ENCODE measurements at regions not wholly inside any gene's neighbourhood (a gene's known extent, or its start where the extent isn't known, plus 50 kb on each side); places are given as distances from the start of the nearest gene placed in this dataset.

DNA sequence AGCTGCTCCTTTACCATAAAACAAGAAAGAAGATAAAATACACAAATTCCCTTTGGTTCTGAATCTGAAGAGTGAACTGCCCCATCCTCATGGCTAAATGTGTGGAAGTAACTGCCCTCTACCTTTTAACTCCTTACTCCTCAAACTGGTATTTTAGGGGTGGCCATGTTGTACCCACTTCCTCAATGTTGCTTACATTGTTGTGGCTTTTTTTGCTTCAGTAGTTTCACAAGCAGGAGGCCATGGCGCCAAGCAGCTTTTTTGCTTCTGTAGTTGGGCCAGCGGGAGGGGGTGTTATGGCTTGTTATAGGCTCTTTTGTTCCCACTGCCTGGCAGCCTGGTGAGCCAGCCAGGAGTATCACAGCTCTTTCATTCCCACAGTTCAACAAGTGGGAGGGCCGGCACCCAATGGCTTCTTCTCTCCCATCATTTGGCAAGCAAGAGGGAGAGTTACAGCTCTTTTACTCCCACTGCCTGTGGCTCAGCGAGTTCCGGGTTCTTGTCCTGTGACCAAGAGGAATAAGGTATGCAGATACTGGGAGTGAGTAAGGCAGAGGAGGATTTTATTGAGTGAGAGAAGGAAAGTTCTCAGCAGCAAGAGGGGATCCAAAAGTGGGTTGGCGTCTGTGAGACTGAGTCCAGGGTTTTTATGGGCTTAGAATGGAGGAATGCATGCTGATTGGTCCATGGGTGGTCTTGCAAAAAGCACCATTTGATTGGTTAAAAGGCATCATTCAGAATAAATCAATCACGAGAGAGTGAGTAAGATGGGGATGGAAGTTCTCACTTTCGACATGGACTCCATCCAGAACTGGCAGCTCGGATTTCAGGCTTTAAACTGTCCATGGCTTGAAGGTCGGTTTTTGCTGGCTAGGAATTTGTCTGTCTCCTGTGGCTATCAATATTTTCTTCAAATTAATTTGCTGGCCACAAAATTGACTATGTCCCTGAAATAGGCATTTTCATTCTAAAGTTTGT is 429.6 kb downstream of the HLX start:
- peaks cover 0 to 2% (median 0%) of the 10 kb centered on the region in 5 donors for H3K9me3 Mint-ChIP-seq
- no peaks in the 10 kb centered on the region for H3K9me3 ChIP-seq (ENCODE audit: low read length)
- CTCF ChIA-PET: no interaction called here
- peaks cover 1 to 15% of the 10 kb centered on the region in 2 donors for H3K27me3 Mint-ChIP-seq
- no peaks in the 10 kb centered on the region for H3K4me1 ChIP-seq (ENCODE audit: insufficient read depth, low read length)
- no peak for DNase-seq
- H3K27ac Mint-ChIP-seq: no peak overlapping the region
- no peaks in the 10 kb centered on the region for H3K36me3 ChIP-seq (ENCODE audit: insufficient read depth, low read length)
- no peaks in the 10 kb centered on the region for H3K27me3 ChIP-seq (ENCODE audit: insufficient read depth, low read length, poor library complexity, severe bottlenecking)
- H3K4me1 Mint-ChIP-seq: no peaks in the 10 kb centered on the region
- H3K27ac ChIP-seq (ENCODE audit: low read depth, low read length): no peak overlapping the region
- POLR2A ChIA-PET: no interaction called here
- no peaks in the 10 kb centered on the region for H3K36me3 Mint-ChIP-seq
- no peak overlapping the region for H3K4me3 ChIP-seq (ENCODE audit: low read length)
- no peak overlapping the region for H3K4me3 Mint-ChIP-seq

DNA sequence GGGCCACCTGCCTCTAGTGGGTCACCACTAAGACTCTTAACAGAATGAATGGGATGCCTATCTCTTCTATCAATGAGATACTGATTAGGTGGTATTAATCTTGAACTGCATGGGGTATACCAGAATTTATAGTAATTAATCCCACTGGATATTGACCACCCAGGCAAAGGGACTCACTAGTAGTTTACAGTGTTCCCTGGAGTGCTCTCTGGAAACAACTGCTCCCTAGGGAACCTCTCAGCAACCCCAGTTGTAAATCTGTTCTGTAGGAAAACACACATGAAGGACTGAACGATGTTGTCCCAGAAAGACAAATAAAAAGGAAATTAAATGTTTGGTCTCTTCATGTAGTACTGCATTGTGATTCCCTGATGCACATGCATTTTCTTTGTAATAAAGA is 430.5 kb downstream of the HLX start:
- Mint-ChIP-seq H3K27ac (no peak overlapping the region), H3K27me3 (peaks cover under 1 to 17% of the 10 kb centered on the region in 2 donors)
- DNase-seq: no peak

DNA sequence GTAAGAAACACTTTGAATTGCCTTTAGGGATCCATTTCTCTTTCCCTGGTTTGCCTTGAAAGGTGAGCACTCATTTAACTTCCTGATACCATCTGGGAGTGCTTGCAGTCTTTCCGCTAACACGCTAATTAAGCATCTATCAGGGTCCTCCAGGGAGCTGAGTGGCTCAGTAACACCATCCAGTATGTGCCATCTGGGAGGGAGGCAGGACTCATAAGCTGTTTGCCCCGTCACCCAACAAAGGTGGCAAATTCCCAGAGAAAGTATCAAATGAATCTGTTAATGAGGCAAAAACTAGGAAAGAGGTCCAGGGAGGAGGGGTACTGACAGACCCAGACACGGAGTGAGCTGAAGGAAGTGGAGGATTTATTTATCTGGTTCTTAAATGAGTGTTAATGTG is 430.9 kb downstream of the HLX start:
- Histone ChIP-seq H3K9me3 (ENCODE audit: low read length) (no peaks in the 10 kb centered on the region), H3K27me3 (ENCODE audit: insufficient read depth, low read length, poor library complexity, severe bottlenecking) (no peaks in the 10 kb centered on the region), H3K4me1 (ENCODE audit: insufficient read depth, low read length) (no peaks in the 10 kb centered on the region), H3K4me3 (ENCODE audit: low read length) (no peak overlapping the region), H3K27ac (ENCODE audit: low read depth, low read length) (no peak overlapping the region), H3K36me3 (ENCODE audit: insufficient read depth, low read length) (no peaks in the 10 kb centered on the region)
- no peak for DNase-seq
- ChIA-PET CTCF (no interaction called here), POLR2A (no interaction called here)
- H3K27me3 Mint-ChIP-seq: peaks cover 1 to 16% of the 10 kb centered on the region in 2 donors
- H3K9me3 Mint-ChIP-seq: peaks cover 0 to 2% (median 0%) of the 10 kb centered on the region in 5 donors
- no peak overlapping the region for H3K4me3 Mint-ChIP-seq
- H3K27ac Mint-ChIP-seq: no peak overlapping the region
- H3K36me3 Mint-ChIP-seq: no peaks in the 10 kb centered on the region
- no peaks in the 10 kb centered on the region for H3K4me1 Mint-ChIP-seq

More for the DNA sequence above, 430.5 kb downstream of the HLX start:
- ChIA-PET POLR2A (no interaction called here), CTCF (no interaction called here)
- no peaks in the 10 kb centered on the region for H3K27me3 ChIP-seq (ENCODE audit: insufficient read depth, low read length, poor library complexity, severe bottlenecking)
- Mint-ChIP-seq H3K9me3 (peaks cover 0 to 2% (median 0%) of the 10 kb centered on the region in 5 donors), H3K4me1 (no peaks in the 10 kb centered on the region), H3K36me3 (no peaks in the 10 kb centered on the region), H3K4me3 (no peak overlapping the region)
- H3K4me1 ChIP-seq (ENCODE audit: insufficient read depth, low read length): no peaks in the 10 kb centered on the region
- H3K4me3 ChIP-seq (ENCODE audit: low read length): no peak overlapping the region
- H3K36me3 ChIP-seq (ENCODE audit: insufficient read depth, low read length): no peaks in the 10 kb centered on the region
- H3K9me3 ChIP-seq (ENCODE audit: low read length): no peaks in the 10 kb centered on the region
- no peak overlapping the region for H3K27ac ChIP-seq (ENCODE audit: low read depth, low read length)

DNA sequence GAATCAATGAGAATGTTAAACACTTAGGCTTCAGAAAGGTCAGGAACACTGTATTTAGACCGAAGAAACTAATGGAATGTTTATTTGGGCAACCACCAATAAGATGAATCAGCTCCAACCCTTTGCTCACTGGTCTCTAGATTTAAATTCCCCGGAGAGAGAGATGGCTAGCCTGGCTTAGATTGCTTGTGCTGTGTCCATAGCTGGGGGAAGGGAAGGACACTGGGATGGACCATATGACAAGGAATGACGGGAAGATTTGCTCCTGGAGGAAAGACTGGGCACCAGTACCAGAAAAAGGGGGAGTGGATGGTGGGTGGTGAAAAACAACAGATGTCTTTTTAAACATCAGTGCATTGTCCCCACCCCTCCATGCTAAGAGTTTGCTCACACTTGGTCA is 426.6 kb downstream of the DUSP10 start:
- Histone ChIP-seq H3K27ac (ENCODE audit: low read depth, low read length) (no peak overlapping the region), H3K4me3 (ENCODE audit: low read length) (no peak overlapping the region), H3K9me3 (ENCODE audit: low read length) (no peaks in the 10 kb centered on the region), H3K36me3 (ENCODE audit: insufficient read depth, low read length) (no peaks in the 10 kb centered on the region), H3K4me1 (ENCODE audit: insufficient read depth, low read length) (no peaks in the 10 kb centered on the region), H3K27me3 (ENCODE audit: insufficient read depth, low read length, poor library complexity, severe bottlenecking) (no peaks in the 10 kb centered on the region)
- H3K9me3 Mint-ChIP-seq: no peaks in the 10 kb centered on the region
- peaks cover 3 to 11% of the 10 kb centered on the region in 2 donors for H3K27me3 Mint-ChIP-seq
- H3K27ac Mint-ChIP-seq: no peak overlapping the region
- H3K36me3 Mint-ChIP-seq: no peaks in the 10 kb centered on the region
- ChIA-PET POLR2A (no interaction called here), CTCF (no interaction called here)
- no peaks in the 10 kb centered on the region for H3K4me1 Mint-ChIP-seq
- no peak overlapping the region for H3K4me3 Mint-ChIP-seq
- no peak for DNase-seq

DNA sequence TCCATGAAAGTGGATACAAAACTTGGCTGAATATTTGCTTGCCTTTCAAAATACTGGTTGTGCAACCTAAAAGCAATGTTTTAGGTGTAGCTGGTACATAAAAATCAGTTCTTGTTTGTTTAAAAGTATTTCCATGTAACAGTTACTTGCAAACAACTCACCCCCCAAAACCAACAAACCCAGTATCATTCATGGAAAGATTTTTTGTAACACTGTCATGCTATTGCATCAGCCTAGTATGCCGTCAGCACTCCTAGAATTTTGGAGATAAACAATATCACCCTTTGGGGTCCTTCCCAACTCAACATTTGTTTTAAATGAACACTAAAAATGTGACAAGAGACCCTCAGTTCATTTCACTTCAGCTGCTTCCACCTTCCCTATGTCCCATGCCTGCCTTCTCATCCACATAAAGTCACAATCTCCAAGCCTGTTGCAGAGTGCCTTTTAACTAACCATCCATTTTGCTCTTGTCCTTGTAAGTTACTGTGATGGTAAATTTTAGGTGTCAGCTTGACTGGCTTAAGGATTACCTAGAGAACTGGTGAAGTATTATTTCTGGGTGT is 425.3 kb downstream of the DUSP10 start:
- Mint-ChIP-seq H3K4me3 (no peak overlapping the region), H3K27me3 (peaks cover 3 to 11% of the 10 kb centered on the region in 2 donors), H3K27ac (no peak overlapping the region), H3K4me1 (no peaks in the 10 kb centered on the region), H3K9me3 (no peaks in the 10 kb centered on the region), H3K36me3 (no peaks in the 10 kb centered on the region)
- no peak overlapping the region for H3K27ac ChIP-seq (ENCODE audit: low read depth, low read length)
- no peak for DNase-seq
- no peak overlapping the region for H3K4me3 ChIP-seq (ENCODE audit: low read length)
- no peaks in the 10 kb centered on the region for H3K9me3 ChIP-seq (ENCODE audit: low read length)
- H3K27me3 ChIP-seq (ENCODE audit: insufficient read depth, low read length, poor library complexity, severe bottlenecking): no peaks in the 10 kb centered on the region
- ChIA-PET CTCF (no interaction called here), POLR2A (no interaction called here)
- no peaks in the 10 kb centered on the region for H3K4me1 ChIP-seq (ENCODE audit: insufficient read depth, low read length)
- no peaks in the 10 kb centered on the region for H3K36me3 ChIP-seq (ENCODE audit: insufficient read depth, low read length)

DNA sequence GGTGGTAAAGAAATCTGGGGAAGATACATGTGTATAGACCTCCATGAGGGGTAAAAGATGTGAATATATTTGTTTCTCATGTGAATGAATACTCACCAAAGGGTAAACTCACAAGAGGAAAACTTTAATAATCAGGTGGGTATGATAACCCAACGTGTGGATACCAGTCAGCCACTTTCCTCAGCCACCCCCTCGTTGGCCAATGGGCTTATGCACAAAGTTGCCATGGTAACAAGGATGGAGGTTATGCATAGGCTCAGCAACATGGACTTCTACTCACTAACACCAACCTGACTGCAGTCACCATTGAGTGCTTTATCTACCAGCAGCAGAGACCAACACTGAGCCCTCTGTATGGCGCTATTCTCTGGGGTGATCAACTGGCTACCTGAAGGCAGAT is 424.4 kb downstream of the DUSP10 start:
- H3K4me1 ChIP-seq (ENCODE audit: insufficient read depth, low read length): no peaks in the 10 kb centered on the region
- no peak overlapping the region for H3K4me3 Mint-ChIP-seq
- no peak overlapping the region for H3K4me3 ChIP-seq (ENCODE audit: low read length)
- no peaks in the 10 kb centered on the region for H3K9me3 Mint-ChIP-seq
- peaks cover 3 to 14% of the 10 kb centered on the region in 2 donors for H3K27me3 Mint-ChIP-seq
- ChIA-PET CTCF (no interaction called here), POLR2A (no interaction called here)
- no peaks in the 10 kb centered on the region for H3K9me3 ChIP-seq (ENCODE audit: low read length)
- no peak for DNase-seq
- H3K4me1 Mint-ChIP-seq: no peaks in the 10 kb centered on the region
- no peak overlapping the region for H3K27ac Mint-ChIP-seq
- H3K36me3 Mint-ChIP-seq: no peaks in the 10 kb centered on the region
- H3K27ac ChIP-seq (ENCODE audit: low read depth, low read length): no peak overlapping the region
- H3K36me3 ChIP-seq (ENCODE audit: insufficient read depth, low read length): no peaks in the 10 kb centered on the region
- no peaks in the 10 kb centered on the region for H3K27me3 ChIP-seq (ENCODE audit: insufficient read depth, low read length, poor library complexity, severe bottlenecking)

DNA sequence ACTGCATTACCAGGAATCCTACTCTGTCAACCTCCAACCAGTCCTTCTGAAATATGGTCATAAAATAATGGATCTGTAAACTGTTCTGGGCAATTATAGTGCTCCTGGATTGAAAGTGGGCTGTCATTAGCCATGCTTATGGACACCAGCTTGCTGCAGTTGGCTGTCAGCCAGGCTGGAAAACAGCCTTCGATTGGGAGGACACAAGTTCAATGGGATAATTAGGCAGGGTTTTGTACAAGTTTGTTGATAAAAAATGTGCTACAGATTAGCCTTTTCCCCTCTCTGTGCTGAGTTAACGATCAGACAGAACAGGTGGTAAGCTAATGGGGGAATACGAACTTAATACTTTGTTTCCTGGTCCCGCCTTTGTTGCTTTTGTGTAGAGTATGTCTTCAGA is 413.9 kb downstream of the DUSP10 start:
- H3K4me1 Mint-ChIP-seq: no peaks in the 10 kb centered on the region
- peaks cover 9 to 26% of the 10 kb centered on the region in 2 donors for H3K27me3 Mint-ChIP-seq
- no peak overlapping the region for H3K4me3 Mint-ChIP-seq
- H3K4me1 ChIP-seq (ENCODE audit: insufficient read depth, low read length): no peaks in the 10 kb centered on the region
- POLR2A ChIA-PET: no interaction called here
- no peaks in the 10 kb centered on the region for H3K36me3 ChIP-seq (ENCODE audit: insufficient read depth, low read length)
- H3K36me3 Mint-ChIP-seq: no peaks in the 10 kb centered on the region
- H3K27ac Mint-ChIP-seq: no peak overlapping the region
- DNase-seq: no peak
- H3K27me3 ChIP-seq (ENCODE audit: insufficient read depth, low read length, poor library complexity, severe bottlenecking): no peaks in the 10 kb centered on the region
- H3K27ac ChIP-seq (ENCODE audit: low read depth, low read length): no peak overlapping the region
- H3K9me3 Mint-ChIP-seq: peaks cover 2 to 19% (median 12%) of the 10 kb centered on the region in 5 donors
- H3K9me3 ChIP-seq (ENCODE audit: low read length): no peaks in the 10 kb centered on the region
- CTCF ChIA-PET: no interaction called here
- H3K4me3 ChIP-seq (ENCODE audit: low read length): no peak overlapping the region

DNA sequence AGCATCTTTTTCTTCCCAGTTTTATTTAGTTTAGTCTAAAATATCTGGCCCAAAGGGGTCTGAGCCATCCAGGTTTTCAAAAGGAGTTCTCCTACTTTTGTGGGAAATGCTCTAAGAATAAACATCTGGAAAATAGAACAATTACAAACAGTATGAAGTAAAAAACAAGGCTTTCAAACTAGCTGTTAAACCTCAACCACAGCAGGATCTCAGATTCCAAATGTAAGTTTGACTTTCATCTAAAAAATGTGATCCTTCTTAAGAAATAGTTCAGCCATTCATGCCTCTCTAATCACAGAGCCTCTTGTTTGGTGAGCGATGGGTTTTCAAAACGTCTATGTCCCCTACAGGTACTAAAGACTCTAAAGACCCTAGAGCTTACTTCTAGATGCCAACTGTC is 413.5 kb downstream of the DUSP10 start:
- no peak overlapping the region for H3K4me3 ChIP-seq (ENCODE audit: low read length)
- H3K27ac Mint-ChIP-seq: no peak overlapping the region
- H3K27me3 ChIP-seq (ENCODE audit: insufficient read depth, low read length, poor library complexity, severe bottlenecking): no peaks in the 10 kb centered on the region
- H3K9me3 ChIP-seq (ENCODE audit: low read length): no peaks in the 10 kb centered on the region
- POLR2A ChIA-PET: no interaction called here
- H3K27me3 Mint-ChIP-seq: peaks cover 9 to 26% of the 10 kb centered on the region in 2 donors
- H3K36me3 Mint-ChIP-seq: no peaks in the 10 kb centered on the region
- CTCF ChIA-PET: no interaction called here
- H3K27ac ChIP-seq (ENCODE audit: low read depth, low read length): no peak overlapping the region
- H3K4me1 ChIP-seq (ENCODE audit: insufficient read depth, low read length): no peaks in the 10 kb centered on the region
- DNase-seq: no peak
- peaks cover 2 to 19% (median 12%) of the 10 kb centered on the region in 5 donors for H3K9me3 Mint-ChIP-seq
- H3K36me3 ChIP-seq (ENCODE audit: insufficient read depth, low read length): no peaks in the 10 kb centered on the region
- H3K4me3 Mint-ChIP-seq: no peak overlapping the region
- no peaks in the 10 kb centered on the region for H3K4me1 Mint-ChIP-seq

Measured in CD8-positive, alpha-beta memory T cell (primary cell).